NCI-H82 treated with DMSO at 0.1 percent for 48 hours (cell line): ENCODE measurements at regions not wholly inside any gene's neighbourhood (a gene's known extent, or its start where the extent isn't known, plus 50 kb on each side); places are given as distances from the start of the nearest gene placed in this dataset.

Experiments used
- DNase-seq: peaks from one replicate; lab custom pipeline; 2025; ENCODE audit not compliant: unreplicated experiment; lab: John Stamatoyannopoulos, UW

GRCh38 chr6:6704103-6705060 is 115.9 kb downstream of the LY86 start:
- DNase-seq, result no peak

DNA sequence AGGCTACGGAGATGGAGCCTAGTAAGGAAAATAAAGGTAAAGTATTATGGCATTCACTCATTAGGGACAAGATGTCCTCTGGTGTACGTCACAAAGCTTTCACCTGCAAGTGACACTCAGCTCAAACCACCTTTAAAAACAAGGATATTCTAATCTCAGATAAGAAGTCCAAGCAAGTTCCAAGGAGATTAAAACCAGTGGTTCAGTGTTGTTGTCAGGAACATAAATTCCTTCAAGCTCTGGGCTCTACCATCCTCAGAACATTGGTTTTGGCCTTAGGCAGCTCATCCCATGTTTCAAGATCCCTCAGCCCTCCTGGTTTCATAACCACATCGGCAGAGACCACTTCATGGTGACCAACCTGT is 116.5 kb downstream of the LY86 start:
- DNase-seq, result no peak

- no peak for DNase-seq
These were observed 117.6 kb downstream of the LY86 start for GRCh38 chr6:6705915-6706675.

- no peak for DNase-seq
These were observed 118.6 kb downstream of the LY86 start for GRCh38 chr6:6707143-6707542.

DNA sequence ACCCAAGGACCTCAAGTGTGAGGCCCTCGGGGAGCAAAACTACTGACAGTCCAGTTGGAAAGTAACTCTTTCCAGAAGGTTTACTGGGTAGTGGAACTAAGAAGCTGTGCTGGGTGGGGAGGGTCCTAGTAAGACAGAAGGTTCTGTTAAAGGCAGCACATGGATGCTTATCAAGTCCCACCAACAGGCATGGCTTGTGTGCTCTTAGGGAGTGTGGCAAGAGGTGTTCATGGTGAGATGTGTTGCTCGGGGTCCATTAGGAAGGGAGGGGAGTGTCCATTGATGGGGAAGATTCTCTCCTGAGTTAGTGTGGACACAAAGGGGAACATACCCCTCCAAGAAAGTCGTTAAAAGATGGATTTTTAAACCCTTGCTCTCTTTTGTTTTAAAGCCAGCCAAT is 120.6 kb downstream of the LY86 start:
- DNase-seq, result no peak

- DNase-seq, result no peak
These were observed 122.7 kb downstream of the LY86 start for GRCh38 chr6:6711031-6711785.

DNA sequence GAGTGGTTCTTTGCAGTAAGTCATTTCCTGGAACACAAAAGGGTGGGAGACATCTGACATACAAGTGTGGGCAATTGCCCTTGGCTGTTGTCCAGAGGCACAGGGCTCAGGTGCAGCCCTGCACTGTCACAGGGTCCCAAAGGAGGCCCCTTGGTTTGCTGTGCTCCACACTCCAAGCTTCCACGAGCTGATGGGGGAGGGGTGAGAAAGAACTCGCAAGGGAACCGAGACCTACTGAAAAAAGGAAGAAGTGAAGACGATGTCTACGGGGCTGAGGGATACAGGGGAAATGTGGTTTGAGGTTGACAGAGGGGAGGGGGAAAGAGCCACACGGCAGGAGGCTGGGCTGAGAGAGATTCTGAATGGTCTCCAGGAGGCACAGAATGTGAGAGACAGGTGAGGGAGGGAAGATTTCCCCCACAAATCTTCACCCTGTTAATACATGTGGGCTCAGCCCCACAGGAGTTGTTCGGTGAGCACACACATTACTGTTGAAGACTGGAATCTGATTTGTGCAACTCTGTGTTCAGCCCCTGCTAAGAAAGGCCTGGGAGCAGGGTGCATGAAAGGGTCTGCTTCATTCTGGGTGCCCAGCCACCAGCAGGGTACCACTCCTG is 123.4 kb downstream of the LY86 start:
- no peak for DNase-seq

- no peak for DNase-seq
These were observed 124.2 kb downstream of the LY86 start for GRCh38 chr6:6712449-6713403.

GRCh38 chr6:6713657-6714056 is 125.1 kb downstream of the LY86 start:
- DNase-seq, result no peak

DNA sequence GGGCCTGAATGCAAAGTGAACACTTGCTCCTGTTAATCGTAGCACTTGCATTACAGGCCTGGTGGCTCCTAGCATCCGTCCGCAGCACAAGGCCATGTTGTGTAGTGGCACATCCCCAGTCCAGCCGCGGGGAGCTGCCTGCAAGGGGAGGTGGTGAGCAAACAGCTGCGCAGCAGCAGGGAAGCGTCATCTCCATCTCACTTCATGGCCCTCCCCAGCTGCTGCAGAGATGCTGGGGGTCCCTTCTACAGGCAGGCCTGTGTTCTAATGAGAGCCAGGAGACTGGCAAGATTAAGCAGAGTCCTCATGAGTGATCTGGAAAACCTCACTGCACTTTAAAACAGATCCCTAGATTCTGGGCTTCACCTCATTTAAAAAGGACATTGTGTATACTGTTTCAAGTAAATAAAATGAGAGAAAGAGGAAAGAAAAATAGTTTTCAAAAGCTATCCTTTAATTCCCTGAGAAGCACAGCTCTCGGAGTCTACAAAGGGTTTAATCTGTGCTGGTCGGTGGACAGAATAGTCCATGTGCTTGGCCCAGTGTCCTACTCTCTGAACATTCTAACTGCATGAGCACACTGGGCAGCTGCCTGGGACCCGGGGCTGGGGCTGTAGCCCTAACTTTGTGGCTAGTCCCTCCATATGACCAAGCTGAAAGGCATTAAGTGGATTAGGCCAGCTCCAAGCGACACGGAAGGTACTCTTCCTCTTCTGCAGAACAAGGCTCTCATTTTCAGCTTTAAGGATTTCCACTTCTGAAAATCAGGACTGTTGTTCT is 125.8 kb downstream of the LY86 start:
- no peak for DNase-seq

DNA sequence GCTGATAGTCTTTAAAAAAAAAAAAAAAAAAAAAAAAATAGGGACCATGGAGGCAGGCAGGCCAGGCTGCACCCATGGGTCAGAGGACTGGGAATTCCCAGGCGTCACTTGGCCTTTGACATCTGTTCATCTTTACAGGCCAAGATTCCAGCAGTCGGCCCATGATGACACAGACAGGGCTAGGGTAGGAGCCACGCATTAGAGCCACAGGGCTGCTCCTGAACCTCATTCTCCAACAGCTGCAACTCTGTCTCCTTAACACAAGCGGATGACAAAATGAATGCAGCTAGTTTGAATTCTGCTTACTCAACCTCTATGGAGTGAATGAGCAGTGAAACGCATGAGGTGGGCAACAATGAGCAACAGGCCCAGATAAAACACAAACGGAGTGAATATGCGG is 126.4 kb downstream of the LY86 start:
- DNase-seq, result no peak

GRCh38 chr6:6715465-6715864 is 126.9 kb downstream of the LY86 start:
- DNase-seq, result no peak

DNA sequence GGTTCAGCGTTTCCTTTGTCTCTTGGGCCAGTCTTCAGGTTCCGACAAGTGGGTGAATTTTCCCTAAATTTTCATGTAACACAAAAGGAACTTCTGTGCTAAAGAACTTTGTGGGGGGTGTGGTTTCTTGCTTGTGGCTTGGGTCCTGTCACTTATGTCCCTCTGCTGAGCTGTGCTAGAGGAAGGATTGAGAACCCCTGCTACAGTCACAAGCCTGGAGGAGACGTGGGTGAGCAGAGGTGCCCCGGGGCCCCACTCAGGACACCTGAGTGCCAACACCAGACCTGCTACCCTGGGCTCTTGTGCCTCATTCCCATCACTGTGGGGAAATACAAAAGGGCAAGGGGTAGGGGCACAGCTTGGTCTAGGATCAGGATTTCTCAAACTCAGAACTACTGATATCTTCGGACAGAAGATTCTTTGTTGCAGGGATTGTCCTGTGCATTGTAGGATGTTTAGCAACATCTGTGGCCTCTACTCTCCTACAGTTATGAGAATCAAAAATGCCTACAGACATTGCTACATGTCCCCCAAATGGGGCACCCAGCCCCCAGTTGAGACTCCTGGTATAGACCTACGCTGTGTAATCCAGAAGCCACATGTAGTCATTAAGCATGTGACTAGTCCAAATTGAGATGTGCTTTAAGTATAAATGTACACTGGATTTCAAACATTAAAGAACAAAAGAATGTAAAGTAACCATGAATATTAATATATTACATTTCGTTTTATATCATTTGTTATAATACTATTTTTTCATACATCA is 128.7 kb downstream of the LY86 start:
- DNase-seq, result no peak

GRCh38 chr6:6717953-6718352 is 129.4 kb downstream of the LY86 start:
- DNase-seq, result no peak

GRCh38 chr6:6721606-6722005 is 133.1 kb downstream of the LY86 start:
- no peak for DNase-seq

DNA sequence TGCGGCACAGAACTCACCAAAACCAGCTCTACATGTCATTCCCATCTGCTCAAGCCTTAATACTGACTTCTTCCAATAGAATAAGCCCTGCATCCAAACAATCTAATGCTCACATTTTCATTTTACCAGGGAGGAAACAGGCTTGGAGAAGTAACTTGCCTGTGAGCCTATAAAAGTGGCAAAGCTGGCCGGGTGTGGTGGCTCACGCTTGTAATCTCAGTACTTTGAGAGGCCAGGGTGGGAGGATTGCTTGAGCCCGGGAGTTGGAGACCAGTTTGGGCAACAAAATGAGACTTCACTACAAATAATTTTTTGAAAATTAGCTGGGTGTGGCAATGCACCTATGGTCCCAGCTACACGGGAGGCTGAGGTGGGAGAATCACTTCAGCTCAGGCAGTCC is 133.7 kb downstream of the LY86 start:
- DNase-seq, result no peak

- no peak for DNase-seq
These were observed 134.8 kb downstream of the LY86 start for GRCh38 chr6:6723361-6723760.

DNA sequence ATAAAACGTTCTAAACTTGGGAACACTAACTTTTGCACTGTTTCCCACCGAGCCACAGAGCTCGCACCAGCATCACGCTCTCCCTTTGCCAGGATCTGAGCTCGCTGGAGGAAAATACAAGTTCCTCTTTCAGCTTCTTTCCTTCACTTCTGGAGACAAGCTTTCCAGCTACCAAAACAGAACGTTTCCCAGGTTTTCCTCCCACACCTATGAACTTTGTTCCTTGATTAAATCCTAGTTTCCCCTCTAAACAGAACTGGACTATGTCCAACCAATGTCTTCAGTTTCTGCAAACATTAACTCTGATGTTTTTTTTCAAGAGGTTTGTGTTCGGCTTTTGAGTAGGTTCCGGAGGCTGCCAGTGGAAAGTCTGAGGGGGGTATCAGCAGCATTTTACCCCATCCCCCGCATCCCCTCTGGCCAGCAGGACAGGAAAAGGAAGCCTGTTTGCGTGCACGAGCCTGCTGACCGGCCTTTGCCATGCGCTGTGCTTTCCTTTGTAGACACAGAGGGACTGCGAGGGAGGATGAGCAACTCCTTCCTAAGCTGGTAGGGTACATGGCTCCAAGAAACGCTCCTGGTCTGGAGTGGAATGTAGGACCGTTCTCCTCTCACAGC is 135.5 kb downstream of the LY86 start:
- no peak for DNase-seq
